ENCODE measurements at regions not wholly inside any gene's neighbourhood (a gene's known extent, or its start where the extent isn't known, plus 50 kb on each side); places are given as distances from the start of the nearest gene placed in this dataset.
A peak's percentile ranks its signal among the peaks of the same experiment; 100 is the strongest.

DNA sequence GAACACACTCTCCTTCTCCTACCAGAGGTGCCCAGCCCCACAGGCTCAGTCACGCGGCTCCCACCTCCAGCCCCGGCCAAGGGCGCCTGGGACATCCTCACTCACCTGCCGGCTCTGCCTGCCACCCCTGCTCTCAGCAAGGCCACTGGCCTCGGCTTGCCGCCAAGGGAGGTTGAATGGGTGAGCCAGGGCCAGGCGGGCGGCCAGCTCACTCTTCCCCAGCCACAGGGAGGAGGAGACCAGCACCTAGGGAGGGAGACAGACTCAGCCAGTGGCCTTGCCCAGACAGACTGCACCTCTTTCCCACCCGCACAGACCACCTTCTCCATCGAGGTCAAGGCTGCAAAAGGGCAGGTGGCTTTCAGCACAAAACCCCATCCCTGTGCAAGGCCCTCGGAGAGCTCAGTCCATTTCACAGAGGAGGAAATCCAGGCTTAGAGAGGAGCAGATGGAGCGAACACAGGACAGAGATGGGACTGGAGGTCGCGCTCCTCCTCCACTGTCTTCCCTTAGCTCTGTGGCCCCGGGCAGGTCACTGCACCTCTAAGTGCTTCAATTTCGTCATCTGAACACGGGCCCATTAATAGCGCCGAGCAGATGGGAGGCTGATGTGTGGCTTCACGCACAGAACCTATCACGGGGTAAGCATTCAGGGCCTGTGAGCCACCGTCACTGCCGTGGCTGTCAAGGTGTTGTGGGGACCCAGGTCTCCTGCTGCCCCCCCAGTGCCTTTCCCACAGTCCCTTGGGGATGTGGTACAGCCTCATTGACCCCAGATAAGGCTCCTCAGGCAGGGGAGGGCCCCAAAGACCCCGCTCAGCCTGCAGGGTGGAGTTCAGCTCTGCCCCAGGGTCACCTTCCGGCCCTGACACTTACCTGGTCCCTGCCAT, 56.1 kb downstream of the RMI2 start:
- peak in 4 of 56 donors; percentile 8 to 37 (median 18) for DNase-seq

DNA sequence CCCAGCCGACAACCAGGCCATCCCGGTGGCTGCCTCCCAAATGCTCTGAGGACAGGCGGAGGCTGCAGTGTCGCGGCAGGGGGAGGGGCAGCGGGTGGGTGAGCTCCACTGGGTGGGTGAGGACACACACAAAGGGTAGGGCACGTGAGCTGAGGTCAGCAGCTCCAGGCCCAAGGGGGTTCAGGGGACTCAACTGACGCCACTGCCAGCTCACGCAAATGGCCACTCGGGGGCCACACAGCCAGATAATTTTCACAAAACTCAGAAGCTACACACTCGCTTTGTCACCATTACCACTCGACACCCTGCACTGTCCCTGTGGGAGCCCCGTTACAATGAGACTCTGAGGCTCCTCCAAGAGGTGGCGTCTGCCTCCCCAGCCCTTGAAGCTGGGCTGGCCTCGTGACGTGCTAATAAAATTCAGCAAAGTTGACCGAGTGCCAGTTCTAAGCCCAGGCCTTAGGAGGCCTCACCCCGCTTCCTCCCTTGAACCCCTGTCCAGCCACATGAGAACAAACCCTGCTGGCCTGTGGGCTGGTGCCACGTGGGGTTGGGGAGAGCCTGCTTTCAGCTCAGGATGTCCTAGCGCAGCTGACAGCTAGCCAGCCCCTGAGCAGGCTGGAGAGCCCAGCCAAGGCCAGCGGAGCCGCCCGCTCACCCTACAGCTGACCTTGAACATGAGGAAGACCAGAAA, 56.9 kb downstream of the RMI2 start:
- DNase-seq: peak in 5 of 56 donors; percentile 4 to 27 (median 17)

DNA sequence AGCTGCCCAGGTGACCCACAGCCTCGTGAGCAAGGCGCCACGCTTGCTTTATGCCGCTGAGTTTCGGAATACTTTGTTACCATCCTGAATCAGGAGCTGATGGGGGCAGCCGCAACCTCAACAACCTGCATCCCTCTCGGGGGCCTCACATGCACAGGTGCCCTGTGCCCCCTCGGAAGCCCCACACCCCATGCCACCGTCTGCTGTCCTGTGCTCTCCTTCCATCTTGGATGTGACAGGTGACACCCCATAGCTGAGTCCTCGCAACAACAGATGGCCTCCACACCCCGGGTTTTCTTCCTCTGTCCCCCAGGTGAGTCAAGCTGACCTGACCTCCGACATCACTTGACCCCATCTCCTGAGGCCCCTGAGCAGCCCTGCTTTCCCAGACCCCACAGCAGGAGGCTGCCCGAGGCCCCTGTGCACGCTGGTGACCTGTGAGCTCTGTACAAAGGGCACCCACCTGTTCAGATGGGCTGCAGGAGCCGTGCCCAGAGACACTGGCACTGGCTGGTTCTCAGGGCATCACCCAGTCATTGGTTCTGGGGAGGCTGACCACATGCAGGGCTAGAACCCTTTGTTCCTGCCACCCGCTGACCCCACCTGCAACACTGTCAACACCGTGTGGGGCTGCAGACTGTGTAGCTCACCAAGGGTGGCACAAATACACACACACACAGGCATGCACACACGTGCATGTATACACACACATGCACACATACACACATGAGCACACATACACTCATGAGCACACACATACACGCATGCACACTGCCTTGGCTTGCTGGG, 57.7 kb downstream of the RMI2 start:
- no peak for DNase-seq

DNA sequence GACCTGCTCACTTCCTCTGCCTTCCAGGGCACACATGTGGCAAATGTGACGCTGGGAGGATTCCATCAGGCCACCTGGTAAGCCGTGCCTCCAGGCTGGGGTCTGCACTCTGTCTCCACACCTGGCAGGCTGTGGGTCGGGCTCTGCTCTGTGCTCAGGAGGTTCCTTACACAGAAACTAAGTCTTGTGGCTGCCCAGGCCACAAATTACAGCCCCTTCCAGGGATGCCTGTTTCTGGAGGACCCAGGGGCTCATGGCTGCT, 58.2 kb downstream of the RMI2 start:
- no peak for DNase-seq

DNA sequence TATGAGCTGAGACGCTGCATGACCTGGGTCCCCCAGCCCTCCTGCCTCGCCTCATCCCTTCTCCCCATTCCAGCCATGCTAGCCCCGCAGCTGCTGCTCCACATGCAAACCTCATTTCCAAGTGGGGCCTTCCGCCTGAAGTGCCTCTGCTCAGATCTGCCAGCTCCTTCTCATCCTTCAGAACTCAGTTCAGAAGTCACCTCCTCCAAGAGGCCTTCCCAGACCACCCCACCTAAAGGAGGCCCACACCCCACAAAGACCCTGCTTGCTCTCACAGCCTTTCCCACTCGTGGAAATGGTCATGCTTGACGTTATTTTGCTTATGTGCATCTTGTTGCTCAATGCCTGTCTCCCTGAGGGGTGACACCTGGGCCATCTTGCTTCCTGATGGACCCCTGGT, 58.7 kb downstream of the RMI2 start:
- no peak for DNase-seq

DNA sequence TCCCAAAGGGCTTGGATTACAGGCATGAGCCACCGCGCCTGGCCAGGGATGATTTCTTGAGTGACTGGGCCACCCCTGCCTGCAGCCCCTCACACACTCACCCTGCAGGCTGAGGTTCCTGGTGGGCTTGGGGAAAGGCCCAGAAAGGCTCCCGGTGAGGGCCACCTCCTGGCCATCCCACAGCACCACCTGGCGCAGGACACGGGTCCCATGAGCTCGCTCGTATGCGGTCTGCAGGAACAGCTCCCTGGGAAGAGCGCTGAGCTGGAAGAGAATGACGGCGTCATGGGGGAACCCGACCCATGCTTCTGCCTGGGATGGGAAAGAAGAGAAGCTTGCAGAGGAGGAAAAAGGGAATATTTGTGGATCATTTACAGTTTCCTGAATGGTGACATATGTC, 59.3 kb downstream of the RMI2 start:
- no peak for DNase-seq

DNA sequence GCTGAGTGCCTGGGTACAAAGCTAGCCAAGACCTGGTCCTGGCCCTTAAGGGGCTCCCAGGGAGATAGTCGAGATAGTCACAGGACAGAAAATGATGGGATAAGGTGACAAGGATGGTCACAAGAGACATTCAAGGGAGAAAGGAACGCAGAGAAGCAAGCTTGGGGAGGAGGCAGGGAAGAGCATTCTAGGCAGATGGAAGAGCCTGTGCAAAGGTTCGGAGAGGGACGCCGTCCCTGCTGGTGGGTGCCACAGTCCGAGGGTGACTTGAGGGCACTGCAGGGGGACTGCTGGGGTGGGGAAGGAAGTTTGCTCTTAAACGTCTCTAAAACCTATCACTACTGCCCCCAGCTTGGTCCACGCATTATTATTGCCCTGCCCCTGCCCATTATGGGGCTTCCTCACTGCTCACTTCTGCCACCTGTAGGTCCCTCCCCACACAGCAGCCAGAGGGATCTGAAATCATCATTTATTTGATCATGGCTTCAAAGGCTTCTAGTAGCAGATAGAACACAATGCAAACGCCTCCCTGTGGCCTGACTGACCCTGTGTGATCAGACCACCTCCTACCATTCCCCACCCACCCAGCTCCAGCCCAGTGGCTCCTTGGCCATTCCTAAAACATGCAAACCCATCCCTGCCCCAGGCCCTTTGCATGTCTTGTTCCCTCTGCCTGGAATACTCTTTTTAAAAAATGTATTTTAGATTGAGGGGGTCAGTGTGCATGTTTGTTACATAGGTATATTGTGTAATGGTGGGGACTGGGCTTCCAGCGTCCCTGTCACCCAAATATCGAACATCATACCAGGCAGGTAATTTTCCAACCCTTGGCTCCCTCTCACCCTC, 60.3 kb downstream of the RMI2 start:
- peak in 1 of 56 donors; percentile 7 for DNase-seq

DNA sequence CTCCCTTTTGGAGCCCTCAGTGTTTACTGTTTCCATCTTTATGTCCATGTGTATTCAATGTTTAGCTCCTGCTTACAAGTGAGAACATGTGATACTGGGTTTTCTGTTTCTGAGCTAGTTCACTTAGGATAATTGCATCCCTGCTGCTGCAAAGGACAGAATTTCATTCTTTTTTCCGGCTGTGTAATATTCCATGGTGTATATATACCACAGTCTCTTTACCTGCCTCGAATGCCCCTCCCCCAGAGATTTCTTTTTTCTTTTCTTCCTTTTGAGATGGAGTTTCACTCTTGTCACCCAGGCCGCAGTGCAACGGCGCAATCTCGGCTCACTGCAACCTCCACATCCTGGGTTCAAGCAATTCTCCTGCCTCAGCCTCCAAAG, 60.9 kb downstream of the RMI2 start:
- no peak for DNase-seq

DNA sequence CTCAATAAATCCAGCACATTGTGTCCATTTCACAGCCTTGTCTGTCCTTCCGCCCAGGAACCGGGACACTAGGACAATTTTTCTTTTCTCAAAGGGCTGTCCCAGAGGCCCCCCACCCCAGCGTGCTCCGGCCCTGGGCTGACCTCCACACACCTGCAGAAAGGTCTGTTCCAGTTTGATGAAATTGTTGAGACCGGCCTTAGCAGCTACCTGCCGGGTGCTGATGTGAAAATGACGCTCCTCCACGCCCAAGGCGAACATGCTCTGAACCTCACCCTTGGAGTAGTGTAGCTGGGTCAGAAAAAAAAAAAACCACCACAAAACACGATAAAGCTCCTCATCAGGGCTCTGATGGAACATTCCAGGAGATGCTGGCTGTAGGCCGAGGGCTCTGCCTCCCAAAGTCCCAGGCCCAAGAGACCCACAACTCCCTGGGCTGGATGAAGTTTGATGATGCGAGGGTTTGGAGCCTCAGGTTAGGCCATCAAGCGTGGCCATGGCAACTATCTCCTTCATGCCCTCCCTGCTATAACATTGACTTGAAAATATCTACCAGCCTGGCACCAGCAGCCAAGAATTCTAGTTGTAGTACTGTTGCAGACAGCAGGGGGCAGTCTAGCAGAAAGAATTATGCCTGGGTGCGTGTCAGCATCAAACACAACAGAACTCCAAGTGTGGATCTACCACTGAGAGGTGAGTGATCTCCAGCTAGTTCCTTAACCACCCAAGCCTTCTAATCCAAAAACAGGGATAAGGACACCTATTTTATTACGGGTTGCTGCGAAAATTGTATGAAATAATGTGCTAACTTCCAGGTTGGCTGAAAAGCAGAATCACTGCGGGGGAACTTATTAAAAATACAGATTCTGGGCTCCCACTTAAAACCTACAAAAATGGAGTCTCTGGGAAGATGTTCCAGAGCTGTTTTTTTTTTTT, 62.1 kb downstream of the RMI2 start:
- peak in 20 of 56 donors; percentile 1 to 86 (median 14) for DNase-seq

DNA sequence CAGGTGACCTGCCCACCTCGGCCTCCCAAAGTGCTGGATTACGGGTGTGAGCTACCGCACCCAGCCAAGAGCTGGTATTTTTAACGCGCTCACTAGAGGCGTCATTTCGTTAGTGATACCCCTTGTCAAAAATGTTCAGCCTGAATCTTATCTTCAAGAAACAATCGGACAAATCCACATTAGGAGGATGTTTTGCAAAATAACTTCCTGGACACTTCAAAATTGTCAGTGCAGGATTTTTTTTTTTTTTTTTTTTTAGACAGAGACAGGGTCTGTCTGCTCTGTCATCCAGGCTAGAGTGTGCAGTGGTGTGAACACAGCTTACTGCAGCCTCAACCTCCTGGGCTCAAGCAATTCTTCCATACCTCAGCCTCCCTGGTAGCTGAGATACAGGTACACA, 63.0 kb downstream of the RMI2 start:
- no peak for DNase-seq

DNA sequence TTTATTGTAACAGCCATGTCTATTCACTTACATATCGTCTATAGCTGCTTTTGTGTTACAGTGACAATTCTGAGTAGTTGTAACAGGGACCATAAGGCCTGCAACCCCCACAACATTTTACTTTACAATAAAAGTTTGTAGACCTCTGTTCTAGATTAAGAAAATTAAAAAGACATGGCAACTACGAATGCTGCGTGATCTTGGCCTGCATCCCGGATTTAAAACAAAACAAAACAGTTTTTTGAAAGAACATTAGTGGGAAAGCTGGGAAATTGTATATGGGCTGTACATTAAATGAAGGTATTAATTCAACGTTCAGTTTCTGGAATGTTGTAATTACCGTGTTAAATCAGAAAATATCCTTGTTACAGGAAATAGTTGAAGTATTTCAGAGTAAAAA, 64.1 kb downstream of the RMI2 start:
- DNase-seq: no peak

DNA sequence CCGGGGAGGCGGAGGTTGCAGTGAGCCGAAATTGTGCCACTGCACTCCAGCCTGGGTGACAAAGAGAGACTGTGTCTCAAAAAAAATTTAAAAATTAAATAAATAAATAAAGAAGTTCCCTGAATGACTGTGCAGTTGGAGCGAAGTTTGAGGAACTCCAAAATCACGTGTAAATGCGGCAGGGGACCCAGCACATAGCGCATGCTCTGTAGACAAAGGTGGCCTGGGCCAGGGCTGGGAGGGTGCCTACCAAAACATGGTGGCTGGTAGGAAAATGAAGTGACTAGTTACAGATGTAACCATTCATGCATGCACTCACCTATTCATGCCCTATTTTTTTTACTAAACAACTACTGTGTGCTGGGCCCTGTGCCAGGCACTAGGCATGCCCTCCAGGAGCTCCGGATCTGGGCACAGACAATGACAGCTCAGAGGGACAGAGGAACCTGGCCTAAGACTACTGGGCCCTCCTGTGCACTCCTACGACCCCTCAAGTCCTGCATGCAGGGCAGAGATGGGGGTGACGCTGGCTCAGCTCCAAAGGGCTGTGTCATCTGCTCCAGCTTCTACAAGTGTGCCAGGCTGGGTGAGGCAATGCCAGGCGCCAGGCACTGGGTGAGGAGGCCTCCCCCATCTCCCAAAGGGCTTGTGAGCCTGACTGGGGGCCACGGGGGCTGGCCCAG, 65.3 kb downstream of the RMI2 start:
- peak in 1 of 56 donors; percentile 42 for DNase-seq

DNA sequence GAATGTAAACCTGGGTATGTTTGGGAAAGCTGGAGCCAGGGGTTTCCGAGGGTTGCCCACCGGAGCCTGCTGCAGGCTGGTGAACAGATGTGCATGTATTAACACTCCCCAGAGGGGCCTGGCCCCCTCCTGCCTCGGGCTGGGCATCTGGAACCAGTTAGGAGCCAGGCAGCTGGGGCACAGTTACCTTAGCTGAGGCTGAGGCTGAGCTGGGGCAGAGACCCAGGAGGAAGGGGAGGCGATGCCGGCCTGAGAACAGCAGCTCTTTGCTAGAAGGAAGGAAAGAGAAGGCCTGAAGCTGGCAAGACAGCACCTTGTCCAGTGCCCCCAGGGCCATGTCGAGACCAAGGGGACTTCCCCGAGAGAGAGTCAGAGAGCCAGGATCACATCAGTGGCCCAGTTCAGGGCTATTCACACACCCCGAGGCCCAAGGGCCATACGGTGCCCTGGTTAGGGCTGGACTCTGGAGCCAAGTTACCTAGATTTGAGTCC, 65.8 kb downstream of the RMI2 start:
- DNase-seq: no peak

DNA sequence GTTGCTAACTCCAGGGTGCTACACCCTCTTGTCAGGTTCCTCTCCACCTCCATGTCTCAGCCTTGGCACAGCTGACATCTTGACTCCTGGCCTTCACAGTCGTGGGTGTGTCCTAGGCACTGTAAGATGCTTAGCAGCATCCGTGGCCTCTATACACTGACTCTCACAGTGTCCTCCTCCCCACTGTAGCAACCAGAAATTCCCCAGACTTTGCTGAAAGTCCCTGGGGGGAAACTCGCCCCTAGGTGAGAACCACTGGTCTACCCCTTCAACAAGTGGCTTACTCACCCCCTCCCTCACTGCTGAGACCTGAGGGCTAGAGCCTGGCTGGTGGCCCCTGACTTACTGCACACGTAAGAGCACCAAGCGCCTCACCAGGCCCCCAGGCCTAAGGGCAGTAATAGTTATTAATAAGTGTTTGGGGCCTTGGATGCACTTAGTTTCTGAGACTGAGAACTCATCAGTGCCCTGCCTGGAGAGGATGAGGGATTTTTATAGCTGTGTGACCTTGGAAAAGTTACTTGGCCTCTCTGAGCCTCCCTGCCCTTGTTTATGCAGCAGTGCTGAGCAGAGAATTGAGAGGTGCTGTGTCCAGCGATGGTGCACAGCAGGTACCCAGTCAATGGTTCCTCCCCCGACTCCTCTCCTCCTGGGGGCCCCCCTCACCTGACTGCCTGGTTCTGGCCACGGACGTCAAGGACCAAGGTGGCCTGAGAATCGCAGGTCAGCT, 67.1 kb downstream of the RMI2 start:
- no peak for DNase-seq

DNA sequence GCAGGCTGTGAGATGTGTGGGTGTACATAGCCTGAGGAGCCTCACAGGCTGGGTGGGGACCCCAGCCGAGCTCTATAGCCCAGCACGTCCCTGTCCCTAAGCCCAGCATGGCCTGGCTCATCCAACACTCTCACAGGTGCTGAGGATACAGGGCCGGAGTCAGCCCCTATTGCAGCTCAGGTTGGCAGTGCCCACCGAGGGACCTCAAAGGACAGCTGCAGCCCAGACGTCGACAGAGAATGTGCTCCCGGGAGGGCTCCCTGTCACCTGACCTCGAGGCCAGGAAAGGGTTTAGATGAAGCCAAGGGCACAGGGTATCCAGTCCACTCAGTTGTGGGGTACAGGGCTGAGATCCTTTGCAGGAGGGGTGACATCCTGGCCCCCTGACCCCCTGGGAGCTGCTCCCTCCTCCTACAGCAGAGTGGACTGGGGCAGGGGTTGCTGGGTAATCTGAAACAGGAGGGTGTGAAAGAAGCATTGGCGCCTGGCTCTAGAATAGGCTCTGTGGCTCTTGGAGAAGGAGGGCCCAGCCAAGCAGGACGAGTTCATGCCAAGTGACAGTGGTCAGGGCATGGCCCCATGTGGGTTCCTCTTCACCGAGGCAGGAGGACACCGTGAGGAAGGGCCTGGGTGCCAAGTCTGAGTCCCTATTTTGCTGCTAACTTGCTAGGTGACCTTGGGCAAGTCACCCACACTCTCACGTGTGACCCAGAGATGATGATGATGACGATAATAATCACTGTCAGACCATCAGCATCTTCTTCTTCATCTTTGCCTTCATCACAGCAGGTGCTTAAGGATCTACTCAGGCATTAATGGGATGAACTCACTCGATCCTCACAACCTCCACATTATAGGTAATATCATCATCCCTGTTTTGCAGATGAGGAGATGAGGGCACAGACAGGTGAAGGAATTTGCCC, 68.0 kb downstream of the RMI2 start:
- no peak for DNase-seq

DNA sequence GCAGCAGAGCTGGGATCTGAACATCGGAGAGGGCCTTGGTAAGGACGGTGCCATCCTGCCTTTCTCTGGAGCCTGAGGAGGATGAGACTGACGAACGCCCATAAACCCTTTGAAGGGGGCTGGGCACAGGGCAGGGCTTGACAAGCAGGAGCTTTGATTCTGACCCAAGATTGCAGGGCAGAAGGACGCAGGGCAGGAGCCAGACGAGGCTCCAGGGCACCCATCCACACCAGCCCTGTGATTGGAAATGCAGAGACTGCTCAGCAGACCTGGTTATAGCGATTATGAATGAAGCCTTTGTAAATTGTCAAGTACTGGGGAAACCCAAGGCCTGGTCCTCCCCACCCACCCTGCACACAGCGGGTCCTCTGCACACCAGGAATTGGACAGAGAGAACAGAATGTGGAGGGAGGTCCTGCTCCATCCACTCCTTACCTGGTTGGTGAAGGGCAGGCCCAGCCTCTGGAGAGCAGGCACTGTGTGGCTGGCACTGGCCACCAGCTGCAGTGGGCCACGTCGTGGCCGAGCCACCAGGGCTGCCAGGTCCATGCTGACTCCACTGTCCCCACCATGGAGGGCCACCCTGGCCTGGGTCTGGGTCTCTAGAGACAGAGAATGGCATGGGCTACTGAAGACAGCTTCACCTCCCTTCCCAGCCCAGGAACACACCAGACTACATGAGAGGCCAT, 68.8 kb downstream of the RMI2 start:
- no peak for DNase-seq
